NCI-H2081 treated with DMSO at 0.1 percent for 48 hours (cell line): ENCODE measurements at regions not wholly inside any gene's neighbourhood (a gene's known extent, or its start where the extent isn't known, plus 50 kb on each side); places are given as distances from the start of the nearest gene placed in this dataset.
"Not testable (repeated sequence)": the region's sequence is repeated elsewhere in the genome, so short reads cannot be mapped to it uniquely, and the experiment has no call there.

ENCODE experiments used
- DNase-seq: peaks from one replicate; lab custom pipeline; 2025; lab: John Stamatoyannopoulos, UW

GRCh38 chr18:4765401-4765800 is 310.3 kb upstream of the DLGAP1 start:
- no peak for DNase-seq

- no peak for DNase-seq
Measured at GRCh38 chr18:4762330-4762729, 307.2 kb upstream of the DLGAP1 start.

- no peak for DNase-seq
Measured at GRCh38 chr18:4758980-4759379, 303.9 kb upstream of the DLGAP1 start.

- DNase-seq = no peak
Measured at GRCh38 chr18:4755848-4756247, 300.7 kb upstream of the DLGAP1 start.

GRCh38 chr18:4753151-4753550 is 298.0 kb upstream of the DLGAP1 start:
- DNase-seq = not testable (repeated sequence)

- no peak for DNase-seq
Measured at GRCh38 chr18:4751523-4751922, 296.4 kb upstream of the DLGAP1 start.

GRCh38 chr18:4750393-4751346 is 295.6 kb upstream of the DLGAP1 start:
- DNase-seq = no peak

- DNase-seq = no peak
Measured at GRCh38 chr18:4748975-4749374, 293.9 kb upstream of the DLGAP1 start.

GRCh38 chr18:4734903-4735302 is 279.8 kb upstream of the DLGAP1 start:
- DNase-seq = no peak

- no peak for DNase-seq
Measured at GRCh38 chr18:4734021-4734420, 278.9 kb upstream of the DLGAP1 start.

GRCh38 chr18:4721545-4721944 is 266.4 kb upstream of the DLGAP1 start:
- DNase-seq = no peak

- DNase-seq = no peak
Measured at GRCh38 chr18:4720518-4720917, 265.4 kb upstream of the DLGAP1 start.

GRCh38 chr18:4705894-4706293 is 250.8 kb upstream of the DLGAP1 start:
- DNase-seq = no peak

- DNase-seq = no peak
Measured at GRCh38 chr18:4704781-4705180, 249.7 kb upstream of the DLGAP1 start.

GRCh38 chr18:4691836-4692235 is 236.7 kb upstream of the DLGAP1 start:
- DNase-seq = no peak

GRCh38 chr18:4678685-4679084 is 223.6 kb upstream of the DLGAP1 start:
- DNase-seq = not testable (repeated sequence)

GRCh38 chr18:4677006-4677405 is 221.9 kb upstream of the DLGAP1 start:
- DNase-seq = no peak

GRCh38 chr18:4672162-4672561 is 217.1 kb upstream of the DLGAP1 start:
- no peak for DNase-seq

- DNase-seq = no peak
Measured at GRCh38 chr18:4658804-4659203, 203.7 kb upstream of the DLGAP1 start.

- DNase-seq = no peak
Measured at GRCh38 chr18:4653418-4653817, 198.3 kb upstream of the DLGAP1 start.

- no peak for DNase-seq
Measured at GRCh38 chr18:4641771-4642368, 186.8 kb upstream of the DLGAP1 start.

- DNase-seq = no peak
Measured at GRCh38 chr18:4640349-4641012, 185.4 kb upstream of the DLGAP1 start.
